IMR-90 (cell line): ENCODE measurements at regions not wholly inside any gene's neighbourhood (a gene's known extent, or its start where the extent isn't known, plus 50 kb on each side); places are given as distances from the start of the nearest gene placed in this dataset.

Experiments used
- ATAC-seq: fragments of 200-7000 bp; cut with Tn5 transposase; 2 replicates; pipeline ENCODE4 v1.9.1; 2020; ENCODE audit warnings: low read depth, mild to moderate bottlenecking, moderate library complexity
- BruUV-seq: library from RNA; stranded (reverse); fragments of 400-500 nt; replicated peaks from 2 replicates; lab custom pipeline; 2021; lab: Mats Ljungman, UMichigan
- CTCF ChIA-PET: fragments of 300-600 bp; formaldehyde crosslinking; extraction: SDS; loops from one replicate; lab custom pipeline; 2021; ENCODE audit warnings: antibody characterized with exemption; lab: Yijun Ruan, JAX
- POLR2A ChIA-PET: fragments of 300-600 bp; sonication (Branson Sonifier 250); formaldehyde crosslinking; loops from one replicate; lab custom pipeline; 2022; ENCODE audit warnings: antibody characterized with exemption; ENCODE audit not compliant: unreplicated experiment; lab: Charles Lee
- DNase-seq: peaks from one replicate; pipeline ENCODE4 v3.0.0; 2013
- H2AFZ ChIP-seq: replicated peaks from 2 replicates; pipeline ENCODE3; 2013; ENCODE audit warnings: low read length, mild to moderate bottlenecking; ENCODE audit not compliant: poor library complexity
- H2AK5ac ChIP-seq: 2 replicates; pipeline ENCODE4 v1.6.1; 2013; ENCODE audit warnings: low read depth, low read length, inconsistent platforms
- H2AK9ac ChIP-seq: replicated peaks from 2 replicates; pipeline ENCODE3; 2013; ENCODE audit warnings: mild to moderate bottlenecking, low read depth, low read length, moderate library complexity; ENCODE audit not compliant: poor library complexity
- H2BK120ac ChIP-seq: 2 replicates; pipeline ENCODE4 v1.6.1; 2013; ENCODE audit warnings: low read depth, low read length, inconsistent platforms
- H2BK15ac ChIP-seq: 3 replicates; pipeline ENCODE4 v1.6.1; 2013; ENCODE audit warnings: low read depth, low read length, inconsistent platforms
- H2BK20ac ChIP-seq: 2 replicates; pipeline ENCODE4 v1.6.1; 2013; ENCODE audit warnings: low read depth, mild to moderate bottlenecking, inconsistent platforms, low read length, moderate library complexity
- H2BK5ac ChIP-seq: 2 replicates; pipeline ENCODE4 v1.6.1; 2013; ENCODE audit warnings: mild to moderate bottlenecking, low read depth, low read length, inconsistent platforms; ENCODE audit not compliant: poor library complexity, severe bottlenecking
- H3K14ac ChIP-seq: replicated peaks from 2 replicates; pipeline ENCODE4 v1.6.1; 2013; ENCODE audit warnings: low read depth, low read length, inconsistent platforms
- H3K18ac ChIP-seq: 2 replicates; pipeline ENCODE4 v1.6.1; 2013; ENCODE audit warnings: low read depth, low read length, control low read depth
- H3K23ac ChIP-seq: 2 replicates; pipeline ENCODE4 v1.6.1; 2013; ENCODE audit warnings: low read depth, low read length, inconsistent platforms
- H3K27ac ChIP-seq: 2 replicates; pipeline ENCODE4 v1.5.1; 2013; ENCODE audit warnings: mild to moderate bottlenecking, control low read depth, low read length; ENCODE audit not compliant: insufficient read depth
- H3K27me3 ChIP-seq: 2 replicates; pipeline ENCODE4 v1.6.1; 2013; ENCODE audit warnings: low read length; ENCODE audit not compliant: control insufficient read depth, insufficient read depth
- H3K36me3 ChIP-seq: 2 replicates; pipeline ENCODE4 v1.6.1; 2013; ENCODE audit warnings: low read length, mixed read lengths; ENCODE audit not compliant: control insufficient read depth, insufficient read depth
- H3K4ac ChIP-seq: 2 replicates; pipeline ENCODE4 v1.6.1; 2013; ENCODE audit warnings: low read depth, low read length, inconsistent platforms
- H3K4me1 ChIP-seq: 2 replicates; pipeline ENCODE4 v1.6.1; 2013; ENCODE audit warnings: low read length, mixed read lengths; ENCODE audit not compliant: control insufficient read depth, insufficient read depth
- H3K4me2 ChIP-seq: 2 replicates; pipeline ENCODE4 v1.6.1; 2013; ENCODE audit warnings: low read depth, mild to moderate bottlenecking, control low read depth, low read length, moderate library complexity
- H3K4me3 ChIP-seq: 2 replicates; pipeline ENCODE4 v1.5.1; 2013; ENCODE audit warnings: low read depth, mild to moderate bottlenecking, control low read depth, low read length, moderate library complexity; ENCODE audit not compliant: insufficient read depth
- H3K56ac ChIP-seq: 2 replicates; pipeline ENCODE4 v1.6.1; 2013; ENCODE audit warnings: low read length, inconsistent platforms; ENCODE audit not compliant: insufficient read depth; ENCODE audit errors: extremely low read depth
- H3K79me1 ChIP-seq, 2 experiments: 2 replicates each; pipeline ENCODE4 v1.6.1; 2013; ENCODE audit warnings: low read length in 2 of 2, inconsistent platforms in 1 of 2, low read depth in 1 of 2
- H3K9ac ChIP-seq: 2 replicates; pipeline ENCODE4 v1.6.1; 2013; ENCODE audit warnings: low read depth, low read length, control low read depth
- H3K9me1 ChIP-seq: 2 replicates; pipeline ENCODE4 v1.6.1; 2013; ENCODE audit warnings: low read length, inconsistent platforms; ENCODE audit not compliant: insufficient read depth
- H3K9me3 ChIP-seq: 2 replicates; pipeline ENCODE4 v1.6.1; 2013; ENCODE audit warnings: low read length; ENCODE audit not compliant: control insufficient read depth, insufficient read depth
- H4K20me1 ChIP-seq: 2 replicates; pipeline ENCODE4 v1.6.1; 2013; ENCODE audit warnings: low read length, inconsistent platforms; ENCODE audit not compliant: insufficient read depth
- H4K5ac ChIP-seq: 2 replicates; pipeline ENCODE4 v1.6.1; 2013; ENCODE audit warnings: mild to moderate bottlenecking, low read depth, low read length, control low read depth
- H4K8ac ChIP-seq, 2 experiments: 2 replicates each; pipeline ENCODE4 v1.6.1; 2013; ENCODE audit warnings: low read depth in 2 of 2, low read length in 2 of 2, control low read depth in 1 of 2, inconsistent platforms in 1 of 2
- H4K91ac ChIP-seq: 2 replicates; pipeline ENCODE4 v1.6.1; 2013; ENCODE audit warnings: low read depth, low read length, inconsistent platforms; ENCODE audit not compliant: insufficient read depth
- BHLHE40 ChIP-seq: fragments of 150-350 bp; IDR thresholded peaks from 2 replicates; pipeline ENCODE4 v1.6.1; 2016; ENCODE audit warnings: mild to moderate bottlenecking, low read depth, low read length
- CEBPB ChIP-seq: IDR thresholded peaks from 2 replicates; pipeline ENCODE4 v1.6.1; 2012; ENCODE audit warnings: low read depth, low read length, improper control_type of control experiment
- CHD1 ChIP-seq: IDR thresholded peaks from 2 replicates; pipeline ENCODE4 v1.6.1; 2012; ENCODE audit warnings: low read depth, low read length, improper control_type of control experiment
- FOS ChIP-seq: fragments of 150-350 bp; IDR thresholded peaks from 2 replicates; pipeline ENCODE4 v1.6.1; 2016; ENCODE audit warnings: low read depth, low read length
- MAFK ChIP-seq: IDR thresholded peaks from 2 replicates; pipeline ENCODE4 v1.6.1; 2012; ENCODE audit warnings: low read depth, low read length, improper control_type of control experiment
- MAZ ChIP-seq: IDR thresholded peaks from 2 replicates; pipeline ENCODE4 v1.6.1; 2012; ENCODE audit warnings: low read depth, mild to moderate bottlenecking, low read length, improper control_type of control experiment, moderate library complexity, borderline replicate concordance
- NFE2L2 ChIP-seq: fragments of 150-350 bp; IDR thresholded peaks from 2 replicates; pipeline ENCODE4 v1.6.1; 2016; ENCODE audit warnings: low read depth, mild to moderate bottlenecking, low read length
- POLR2A ChIP-seq: IDR thresholded peaks from 2 replicates; pipeline ENCODE4 v1.6.1; 2012; ENCODE audit warnings: mild to moderate bottlenecking, low read depth, low read length
- RAD21 ChIP-seq: IDR thresholded peaks from 2 replicates; pipeline ENCODE4 v1.6.1; 2012; ENCODE audit warnings: low read length, improper control_type of control experiment
- RFX5 ChIP-seq: IDR thresholded peaks from 2 replicates; pipeline ENCODE4 v1.8.0; 2012; ENCODE audit warnings: low read depth, mild to moderate bottlenecking, low read length, moderate library complexity
- SMC3 ChIP-seq: fragments of 150-350 bp; IDR thresholded peaks from 2 replicates; pipeline ENCODE4 v1.6.1; 2016; ENCODE audit warnings: low read depth, mild to moderate bottlenecking, antibody characterized with exemption, low read length, moderate library complexity
- whole genome bisulfite sequencing, 2 experiments: methylation state at CpG; one replicate each; pipeline versions ENCODE4 v1.1.5 to v1.1.7; 2013; ENCODE audit warnings: missing lambda C conversion rate in 2 of 2; ENCODE audit not compliant: insufficient read length in 1 of 2; ENCODE audit errors: extremely low coverage in 2 of 2; 5-methylcytosine and 5-hydroxymethylcytosine counted together
- dilution Hi-C: fragments of 300-500 bp; cut with HindIII; formaldehyde crosslinking; loops from one replicate; pipeline ENCODE4 v1.14.3; 2018; ENCODE audit warnings: low sequenced_read_pairs; ENCODE audit not compliant: unreplicated experiment
- in situ Hi-C: fragments of 300-500 bp; cut with MboI; formaldehyde crosslinking; loops from 3 replicates; pipeline ENCODE4 v1.14.3; 2019; ENCODE audit warnings: low sequenced_read_pairs, inconsistent platforms, mixed read lengths
- intact Hi-C: fragments of 100-400 bp; cut with micrococcal nuclease; formaldehyde crosslinking; loops from 2 replicates; pipeline ENCODE4 v1.10.0; 2022
- TF ChIP-seq, protein P1 (sequence below): conservative IDR thresholded peaks from 2 replicates; pipeline ENCODE4 v1.5.1; 2012; ENCODE audit warnings: mild to moderate bottlenecking, low read depth, low read length, improper control_type of control experiment
- TF ChIP-seq, protein P2 (sequence below): fragments of 150-350 bp; IDR thresholded peaks from 2 replicates; pipeline ENCODE4 v1.6.1; 2016; ENCODE audit warnings: low read depth, mild to moderate bottlenecking, low read length, moderate library complexity, borderline replicate concordance
- TF ChIP-seq, protein P3 (sequence below): fragments of 150-350 bp; IDR thresholded peaks from 2 replicates; pipeline ENCODE4 v1.6.1; 2017; ENCODE audit warnings: mild to moderate bottlenecking, antibody characterized with exemption, low read length, low read depth

DNA sequence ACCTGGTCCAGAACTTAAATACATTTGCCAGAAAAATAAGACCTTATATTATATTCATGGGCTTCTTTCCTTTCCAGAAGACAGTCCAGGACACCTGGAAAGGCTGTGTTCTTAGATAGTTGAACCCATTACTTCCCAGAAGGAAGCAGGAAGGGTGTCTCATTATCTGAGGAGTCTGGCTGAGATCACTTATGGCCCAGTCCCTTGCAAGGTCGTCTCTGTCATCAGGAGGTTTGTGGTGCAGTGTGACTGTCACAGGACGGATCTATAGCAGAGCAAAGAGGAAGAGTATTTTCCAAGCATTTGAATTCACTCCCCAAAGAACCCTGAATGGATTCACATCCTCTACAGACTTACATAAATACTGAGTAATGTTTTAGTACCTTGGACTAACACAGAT, 270.7 kb upstream of the MTNR1B start:
- Histone ChIP-seq H3K36me3 (no peaks in the 10 kb centered on the region), H3K4ac (no peak overlapping the region), H4K20me1 (no peaks in the 10 kb centered on the region), H2AFZ (no peak overlapping the region), H4K5ac (no peak overlapping the region), H4K91ac (no peak overlapping the region), H3K23ac (no peak overlapping the region), H3K56ac (no peak overlapping the region), H2BK120ac (no peak overlapping the region), H2BK15ac (no peak overlapping the region), H3K18ac (no peak overlapping the region), H3K9ac (no peak overlapping the region), H2BK5ac (no peak overlapping the region), H3K4me3 (no peak overlapping the region), H3K4me2 (no peak overlapping the region), H3K9me1 (no peaks in the 10 kb centered on the region; the same call in 1 of the 2 replicates), H4K8ac (no peak overlapping the region), H3K79me1 (no peaks in the 10 kb centered on the region), H3K27me3 (no peaks in the 10 kb centered on the region), H2AK5ac (no peak overlapping the region), H2BK20ac (no peak overlapping the region), H3K9me3 (no peaks in the 10 kb centered on the region), H3K14ac (no peak overlapping the region), H3K4me1 (no peaks in the 10 kb centered on the region), H2AK9ac (no peak overlapping the region), H3K27ac (no peak overlapping the region)
- DNase-seq (no peak), ATAC-seq (no peak)
- in situ Hi-C loops (no loop called here), intact Hi-C loops (no loop called here), dilution Hi-C loops (no loop called here)
- no CpG with 5 or more reads among the region's 2 CpGs for WGBS, 2 experiments
- TF ChIP-seq CEBPB (no peak), NFE2L2 (no peak), POLR2A (no peak), FOS (no peak), MAZ (no peak), SMC3 (no peak), CHD1 (no peak), RFX5 (no peak), MAFK (no peak), RAD21 (no peak), BHLHE40 (no peak)
- TF ChIP-seq, protein P1, sequence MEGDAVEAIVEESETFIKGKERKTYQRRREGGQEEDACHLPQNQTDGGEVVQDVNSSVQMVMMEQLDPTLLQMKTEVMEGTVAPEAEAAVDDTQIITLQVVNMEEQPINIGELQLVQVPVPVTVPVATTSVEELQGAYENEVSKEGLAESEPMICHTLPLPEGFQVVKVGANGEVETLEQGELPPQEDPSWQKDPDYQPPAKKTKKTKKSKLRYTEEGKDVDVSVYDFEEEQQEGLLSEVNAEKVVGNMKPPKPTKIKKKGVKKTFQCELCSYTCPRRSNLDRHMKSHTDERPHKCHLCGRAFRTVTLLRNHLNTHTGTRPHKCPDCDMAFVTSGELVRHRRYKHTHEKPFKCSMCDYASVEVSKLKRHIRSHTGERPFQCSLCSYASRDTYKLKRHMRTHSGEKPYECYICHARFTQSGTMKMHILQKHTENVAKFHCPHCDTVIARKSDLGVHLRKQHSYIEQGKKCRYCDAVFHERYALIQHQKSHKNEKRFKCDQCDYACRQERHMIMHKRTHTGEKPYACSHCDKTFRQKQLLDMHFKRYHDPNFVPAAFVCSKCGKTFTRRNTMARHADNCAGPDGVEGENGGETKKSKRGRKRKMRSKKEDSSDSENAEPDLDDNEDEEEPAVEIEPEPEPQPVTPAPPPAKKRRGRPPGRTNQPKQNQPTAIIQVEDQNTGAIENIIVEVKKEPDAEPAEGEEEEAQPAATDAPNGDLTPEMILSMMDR: no peak
- TF ChIP-seq, protein P2, sequence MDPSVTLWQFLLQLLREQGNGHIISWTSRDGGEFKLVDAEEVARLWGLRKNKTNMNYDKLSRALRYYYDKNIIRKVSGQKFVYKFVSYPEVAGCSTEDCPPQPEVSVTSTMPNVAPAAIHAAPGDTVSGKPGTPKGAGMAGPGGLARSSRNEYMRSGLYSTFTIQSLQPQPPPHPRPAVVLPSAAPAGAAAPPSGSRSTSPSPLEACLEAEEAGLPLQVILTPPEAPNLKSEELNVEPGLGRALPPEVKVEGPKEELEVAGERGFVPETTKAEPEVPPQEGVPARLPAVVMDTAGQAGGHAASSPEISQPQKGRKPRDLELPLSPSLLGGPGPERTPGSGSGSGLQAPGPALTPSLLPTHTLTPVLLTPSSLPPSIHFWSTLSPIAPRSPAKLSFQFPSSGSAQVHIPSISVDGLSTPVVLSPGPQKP: no peak
- TF ChIP-seq, protein P3, sequence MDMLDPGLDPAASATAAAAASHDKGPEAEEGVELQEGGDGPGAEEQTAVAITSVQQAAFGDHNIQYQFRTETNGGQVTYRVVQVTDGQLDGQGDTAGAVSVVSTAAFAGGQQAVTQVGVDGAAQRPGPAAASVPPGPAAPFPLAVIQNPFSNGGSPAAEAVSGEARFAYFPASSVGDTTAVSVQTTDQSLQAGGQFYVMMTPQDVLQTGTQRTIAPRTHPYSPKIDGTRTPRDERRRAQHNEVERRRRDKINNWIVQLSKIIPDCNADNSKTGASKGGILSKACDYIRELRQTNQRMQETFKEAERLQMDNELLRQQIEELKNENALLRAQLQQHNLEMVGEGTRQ: no peak
- POLR2A ChIA-PET: no interaction called here
- CTCF ChIA-PET: no interaction called here
- BruUV-seq: no TSS peak
